IPS DF 6.9 (cell line): ENCODE measurements at regions not wholly inside any gene's neighbourhood (a gene's known extent, or its start where the extent isn't known, plus 50 kb on each side); places are given as distances from the start of the nearest gene placed in this dataset.
"Not testable (repeated sequence)": the region's sequence is repeated elsewhere in the genome, so short reads cannot be mapped to it uniquely, and the experiment has no call there.

Source experiments
- DNase-seq: peaks from one replicate; pipeline ENCODE4 v3.0.0-alpha.2; 2013; ENCODE audit warnings: low read depth, low spot score
- H3K27ac ChIP-seq: one replicate; pipeline ENCODE4 v1.5.1; 2013; ENCODE audit warnings: low read length, control low read depth
- H3K27me3 ChIP-seq: 2 replicates; pipeline ENCODE4 v1.6.1; 2013; ENCODE audit warnings: mild to moderate bottlenecking, low read length; ENCODE audit not compliant: control insufficient read depth, insufficient read depth
- H3K36me3 ChIP-seq: 2 replicates; pipeline ENCODE4 v1.6.1; 2013; ENCODE audit warnings: low read length; ENCODE audit not compliant: control insufficient read depth, insufficient read depth
- H3K4me1 ChIP-seq: 2 replicates; pipeline ENCODE4 v1.6.1; 2013; ENCODE audit warnings: low read length; ENCODE audit not compliant: control insufficient read depth, insufficient read depth
- H3K4me3 ChIP-seq: 2 replicates; pipeline ENCODE4 v1.5.1; 2013; ENCODE audit warnings: mild to moderate bottlenecking, low read length
- H3K9me3 ChIP-seq: 2 replicates; pipeline ENCODE4 v1.6.1; 2013; ENCODE audit warnings: low read length, inconsistent platforms; ENCODE audit not compliant: control insufficient read depth, insufficient read depth
- WGBS: extraction: QIAGEN DNeasy Blood & Tissue Kit; methylation state at CpG from one replicate; pipeline ENCODE4 v1.1.7; 2013; ENCODE audit warnings: mixed read lengths, missing lambda C conversion rate; ENCODE audit not compliant: insufficient read length, insufficient coverage; 5-methylcytosine and 5-hydroxymethylcytosine counted together

DNA sequence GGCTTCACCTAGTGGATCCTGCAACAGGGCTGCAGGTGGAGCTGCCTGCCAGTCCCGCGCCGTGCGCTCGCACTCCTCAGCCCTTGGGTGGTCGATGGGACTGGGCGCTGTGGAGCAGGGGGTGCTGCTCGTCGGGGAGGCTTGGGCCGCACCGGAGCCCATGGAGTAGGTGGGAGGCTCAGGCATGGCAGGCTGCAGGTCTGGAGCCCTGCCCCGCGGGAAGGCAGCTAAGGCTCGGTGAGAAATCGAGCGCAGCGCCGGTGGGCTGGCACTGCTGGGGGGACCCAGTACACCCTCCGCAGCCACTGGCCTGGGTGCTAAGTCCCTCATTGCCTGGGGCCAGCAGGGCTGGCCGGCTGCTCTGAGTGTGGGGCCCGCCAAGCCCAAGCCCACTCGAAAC lies 156.3 kb upstream of the NRXN3 start:
- not testable (repeated sequence) for H3K9me3 ChIP-seq, H3K36me3 ChIP-seq, H3K4me3 ChIP-seq, H3K27me3 ChIP-seq, DNase-seq, H3K4me1 ChIP-seq, H3K27ac ChIP-seq
- no CpG with 5 or more reads among the region's 22 CpGs for WGBS

- DNase-seq = no peak
- no peaks in the 10 kb centered on the region for H3K9me3 ChIP-seq
- no CpG with 5 or more reads among the region's 2 CpGs for WGBS
- no peaks in the 10 kb centered on the region for H3K36me3 ChIP-seq
- H3K27ac ChIP-seq = no peak overlapping the region
- no peaks in the 10 kb centered on the region for H3K4me1 ChIP-seq
- H3K4me3 ChIP-seq = no peak overlapping the region
- no peaks in the 10 kb centered on the region for H3K27me3 ChIP-seq
Measured at GRCh38 chr14:78016532-78016931, 153.6 kb upstream of the NRXN3 start.

DNA sequence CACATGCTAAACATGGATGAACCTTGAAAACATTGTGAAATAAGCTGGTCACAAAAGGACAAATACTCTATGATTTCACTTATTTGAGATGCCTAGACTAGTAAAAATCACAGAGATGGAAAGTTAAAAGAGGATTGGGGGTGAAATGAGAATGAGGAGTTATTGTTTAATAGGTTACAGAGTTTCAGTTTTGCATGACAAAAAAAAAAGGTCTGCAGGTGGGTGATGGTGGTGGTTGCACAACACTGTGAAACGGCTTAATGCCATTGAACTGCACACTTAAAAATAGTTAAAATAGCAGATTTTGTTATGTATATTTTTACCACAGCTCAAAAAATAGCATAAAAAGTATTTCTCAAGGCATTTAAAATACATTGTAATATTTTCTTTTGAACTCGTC lies 151.9 kb upstream of the NRXN3 start:
- H3K9me3 ChIP-seq = no peaks in the 10 kb centered on the region
- H3K4me3 ChIP-seq = no peak overlapping the region
- H3K27me3 ChIP-seq = no peaks in the 10 kb centered on the region
- no peaks in the 10 kb centered on the region for H3K4me1 ChIP-seq
- DNase-seq = no peak
- no peak overlapping the region for H3K27ac ChIP-seq
- H3K36me3 ChIP-seq = no peaks in the 10 kb centered on the region
- WGBS = no CpG with 5 or more reads among the region's 2 CpGs

GRCh38 chr14:78022059-78022458 lies 148.1 kb upstream of the NRXN3 start:
- Histone ChIP-seq H3K9me3 (no peaks in the 10 kb centered on the region), H3K4me3 (no peak overlapping the region), H3K36me3 (no peaks in the 10 kb centered on the region), H3K27me3 (no peaks in the 10 kb centered on the region), H3K4me1 (no peaks in the 10 kb centered on the region), H3K27ac (no peak overlapping the region)
- no CpG with 5 or more reads among the region's 5 CpGs for WGBS
- DNase-seq = peak; percentile 80

GRCh38 chr14:78023112-78023511 lies 147.1 kb upstream of the NRXN3 start:
- Histone ChIP-seq H3K4me1 (no peaks in the 10 kb centered on the region), H3K9me3 (no peaks in the 10 kb centered on the region), H3K4me3 (no peak overlapping the region), H3K36me3 (no peaks in the 10 kb centered on the region), H3K27ac (no peak overlapping the region), H3K27me3 (no peaks in the 10 kb centered on the region)
- WGBS = no CpG with 5 or more reads among the region's 2 CpGs
- no peak for DNase-seq

GRCh38 chr14:78028471-78028870 lies 141.7 kb upstream of the NRXN3 start:
- WGBS = no CpG with 5 or more reads among the region's 1 CpG
- H3K27me3 ChIP-seq = no peaks in the 10 kb centered on the region
- H3K27ac ChIP-seq = no peak overlapping the region
- no peaks in the 10 kb centered on the region for H3K9me3 ChIP-seq
- no peak overlapping the region for H3K4me3 ChIP-seq
- H3K4me1 ChIP-seq = peaks cover 4% of the 10 kb centered on the region
- H3K36me3 ChIP-seq = no peaks in the 10 kb centered on the region
- no peak for DNase-seq

DNA sequence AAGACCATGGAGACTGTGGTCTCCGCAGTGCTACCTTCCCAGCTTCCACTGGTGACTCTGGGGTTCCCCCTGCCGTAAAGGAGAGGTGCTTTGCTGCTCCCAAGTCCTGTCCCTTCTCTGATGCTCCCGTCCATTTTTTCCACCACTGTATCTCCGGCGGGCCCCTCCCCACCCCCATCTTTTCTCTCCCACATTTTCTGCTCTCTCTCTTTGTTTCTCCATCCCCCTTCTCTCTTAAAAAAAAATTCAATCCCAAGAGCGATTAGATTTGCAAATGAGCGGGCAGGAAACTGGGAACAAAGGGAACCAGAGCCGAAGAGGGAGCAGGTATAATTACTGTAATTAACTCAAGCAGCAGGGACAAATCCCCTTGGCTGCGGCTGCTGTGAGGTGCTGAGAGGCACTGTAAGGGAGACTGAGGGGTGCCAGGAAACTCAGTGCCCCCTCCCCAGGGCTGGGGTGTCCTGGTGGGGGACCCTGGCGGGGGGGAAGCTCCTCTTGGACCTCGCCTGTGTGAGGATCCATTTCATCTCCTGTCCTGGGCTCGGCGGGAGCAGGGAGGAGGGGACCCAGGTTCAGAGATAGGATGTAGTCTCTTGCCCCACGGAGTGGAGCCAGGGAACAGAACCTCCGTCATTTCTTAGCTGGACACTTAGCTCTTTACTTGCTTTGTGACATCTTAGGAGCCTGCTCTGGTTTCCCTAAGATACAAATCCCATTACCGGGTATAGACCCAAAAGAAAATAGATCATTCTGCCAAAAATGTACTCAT lies 140.4 kb upstream of the NRXN3 start:
- H3K4me1 ChIP-seq = peaks cover 4% of the 10 kb centered on the region
- DNase-seq = no peak
- H3K4me3 ChIP-seq = no peak overlapping the region
- no CpG with 5 or more reads among the region's 16 CpGs for WGBS
- H3K36me3 ChIP-seq = no peaks in the 10 kb centered on the region
- H3K27me3 ChIP-seq = no peaks in the 10 kb centered on the region
- no peaks in the 10 kb centered on the region for H3K9me3 ChIP-seq
- H3K27ac ChIP-seq = no peak overlapping the region

DNA sequence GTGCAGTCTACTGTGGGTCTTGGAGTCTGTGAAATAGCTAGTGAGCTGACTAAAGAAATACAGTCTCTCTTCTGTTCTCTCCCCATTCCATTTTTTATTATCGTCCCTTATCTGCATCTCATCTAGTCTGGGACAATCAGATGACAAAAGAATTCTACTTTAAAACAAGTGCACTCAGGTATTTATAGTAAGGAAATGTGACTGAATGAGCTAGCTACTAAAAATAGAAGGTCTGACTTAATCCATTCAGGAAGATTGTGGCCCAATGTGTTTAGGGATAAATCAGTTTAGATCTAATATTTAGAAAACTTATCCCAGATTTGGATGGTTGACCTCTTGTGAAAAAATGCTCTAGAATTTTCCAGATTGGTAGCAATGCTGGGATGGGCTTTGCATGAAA lies 126.8 kb upstream of the NRXN3 start:
- no peak for DNase-seq
- Histone ChIP-seq H3K27ac (no peak overlapping the region), H3K4me3 (no peak overlapping the region), H3K9me3 (no peaks in the 10 kb centered on the region), H3K27me3 (no peaks in the 10 kb centered on the region), H3K4me1 (no peaks in the 10 kb centered on the region), H3K36me3 (no peaks in the 10 kb centered on the region)
- no CpG with 5 or more reads among the region's 1 CpG for WGBS

- no peaks in the 10 kb centered on the region for H3K9me3 ChIP-seq
- H3K36me3 ChIP-seq = no peaks in the 10 kb centered on the region
- no peaks in the 10 kb centered on the region for H3K4me1 ChIP-seq
- WGBS = no CpG with 5 or more reads among the region's 1 CpG
- H3K27me3 ChIP-seq = no peaks in the 10 kb centered on the region
- DNase-seq = no peak
- no peak overlapping the region for H3K4me3 ChIP-seq
- no peak overlapping the region for H3K27ac ChIP-seq
Measured at GRCh38 chr14:78048120-78048519, 122.1 kb upstream of the NRXN3 start.

GRCh38 chr14:78056890-78057289 lies 113.3 kb upstream of the NRXN3 start:
- H3K4me1 ChIP-seq, H3K27ac ChIP-seq, H3K36me3 ChIP-seq, DNase-seq, H3K4me3 ChIP-seq, H3K9me3 ChIP-seq, H3K27me3 ChIP-seq: not testable (repeated sequence)
- WGBS = no CpG with 5 or more reads among the region's 2 CpGs

- Histone ChIP-seq H3K4me3 (no peak overlapping the region), H3K4me1 (no peaks in the 10 kb centered on the region; the same call in 1 of the 2 replicates)
- WGBS = no CpG with 5 or more reads among the region's 1 CpG
Measured at GRCh38 chr14:78070344-78070743, 99.8 kb upstream of the NRXN3 start.

More at GRCh38 chr14:78070344-78070743, 99.8 kb upstream of the NRXN3 start:
- no peak for DNase-seq
- Histone ChIP-seq H3K27me3 (no peaks in the 10 kb centered on the region), H3K9me3 (no peaks in the 10 kb centered on the region), H3K36me3 (no peaks in the 10 kb centered on the region), H3K27ac (no peak overlapping the region)
